ENCODE measurements at regions not wholly inside any gene's neighbourhood (a gene's known extent, or its start where the extent isn't known, plus 50 kb on each side); places are given as distances from the start of the nearest gene placed in this dataset.

DNA sequence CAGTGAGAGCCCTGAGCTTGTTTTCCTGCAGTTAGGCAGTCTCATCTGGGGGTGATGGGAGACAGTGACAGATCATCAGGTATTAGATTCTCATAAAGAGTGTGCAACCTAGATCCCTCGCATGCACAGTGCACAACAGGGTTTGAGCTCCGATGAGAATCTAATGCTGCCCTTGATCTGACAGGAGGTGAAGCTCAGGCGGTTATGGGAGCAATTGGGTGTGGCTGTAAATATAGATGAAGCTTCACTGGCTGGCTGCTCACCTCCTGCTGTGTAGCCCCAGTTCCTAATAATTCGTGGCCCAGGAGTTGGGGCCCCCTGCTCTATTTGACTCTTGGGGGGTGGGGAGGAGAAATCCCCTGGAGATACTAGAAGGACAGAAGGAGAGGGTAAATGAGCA, 309.4 kb upstream of the STT3B start:
- no peak for TF ChIP-seq POLR2AphosphoS5 (IDR thresholded peaks at IDR 0.05)
- TF ChIP-seq POLR2A (IDR thresholded peaks at IDR 0.05), result no peak

Measured in prostate gland (tissue), 1 donor.